ENCODE measurements at regions not wholly inside any gene's neighbourhood (a gene's known extent, or its start where the extent isn't known, plus 50 kb on each side); places are given as distances from the start of the nearest gene placed in this dataset.
"Not testable (repeated sequence)": the region's sequence is repeated elsewhere in the genome, so short reads cannot be mapped to it uniquely, and the experiment has no call there.

DNA sequence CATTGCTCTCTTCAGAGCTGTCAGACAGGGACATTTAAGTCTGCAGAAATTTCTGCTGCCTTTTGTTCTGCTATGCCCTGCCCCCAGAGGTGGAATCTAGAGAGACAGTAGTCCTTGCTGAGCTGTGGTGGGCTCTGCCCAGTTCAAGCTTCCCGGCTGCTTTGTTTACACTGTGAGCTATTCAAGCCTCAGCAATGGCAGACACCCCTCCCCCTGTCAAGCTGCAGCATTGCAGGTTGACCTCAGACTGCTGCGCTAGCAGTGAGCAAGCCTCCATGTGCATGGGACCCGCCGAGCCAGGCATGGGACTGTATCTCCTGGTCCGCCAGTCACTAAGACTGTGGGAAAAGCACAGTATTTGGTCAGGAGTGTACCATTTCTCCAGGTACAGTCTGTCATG, 53.6 kb upstream of the MAPK10 start:
- DNase-seq (ENCODE audit: low spot score) = not testable (repeated sequence)

DNA sequence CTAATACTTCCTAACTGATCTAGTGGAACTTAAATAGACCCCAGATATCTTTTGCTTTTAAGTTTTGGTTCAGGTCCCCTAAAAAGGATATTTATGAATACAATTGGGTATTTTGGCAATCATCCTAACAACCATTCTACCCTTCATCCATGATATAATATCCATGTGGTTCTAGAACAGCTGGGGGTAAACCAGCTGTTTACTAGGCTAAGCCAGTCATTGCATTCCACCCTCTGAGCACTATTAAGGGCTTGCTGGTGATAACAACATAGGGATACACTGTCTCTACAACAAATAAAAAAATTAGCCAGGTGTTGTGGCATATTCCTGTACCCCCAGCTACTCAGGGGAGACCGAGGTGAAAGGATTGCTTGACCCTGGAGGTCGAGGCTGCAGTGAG, 54.8 kb upstream of the MAPK10 start:
- DNase-seq (ENCODE audit: low spot score) = no peak

GRCh38 chr4:86416081-86416480, 56.2 kb upstream of the MAPK10 start:
- DNase-seq (ENCODE audit: low spot score) = no peak

GRCh38 chr4:86421461-86421860, 61.6 kb upstream of the MAPK10 start:
- no peak for DNase-seq (ENCODE audit: low spot score)

DNA sequence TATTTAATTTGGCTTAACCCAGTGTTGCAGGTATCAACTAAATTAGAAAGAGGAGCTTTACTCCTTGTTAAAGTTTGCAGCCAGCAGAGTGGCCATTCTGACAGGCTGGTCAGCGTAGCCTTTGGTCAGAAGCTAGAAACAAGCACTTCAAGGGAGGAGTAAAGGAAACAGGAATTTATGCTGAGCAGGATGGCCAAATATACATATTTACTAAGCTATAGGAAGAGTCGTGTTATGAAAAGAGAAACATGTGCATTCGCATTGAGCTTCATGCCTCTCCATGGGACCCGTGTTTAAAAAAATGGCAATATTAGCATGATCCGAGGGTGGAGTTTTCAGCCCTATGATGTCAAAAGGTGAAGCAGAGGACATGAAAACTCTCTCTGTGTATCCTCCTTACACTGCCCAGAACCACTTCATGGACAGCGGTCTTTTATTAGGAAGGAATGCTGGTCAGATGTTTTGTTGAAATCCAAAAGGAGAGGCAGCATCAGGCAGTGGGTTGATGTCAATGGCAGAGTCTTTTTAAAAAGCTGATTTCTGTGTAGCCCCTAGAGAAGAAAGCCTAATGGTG, 71.8 kb upstream of the MAPK10 start:
- DNase-seq (ENCODE audit: low spot score) = no peak

GRCh38 chr4:86432559-86433134, 72.8 kb upstream of the MAPK10 start:
- DNase-seq (ENCODE audit: low spot score) = no peak

GRCh38 chr4:86439293-86439692, 79.4 kb upstream of the MAPK10 start:
- no peak for DNase-seq (ENCODE audit: low spot score)

GRCh38 chr4:86441175-86441936, 81.5 kb upstream of the MAPK10 start:
- DNase-seq (ENCODE audit: low spot score) = no peak

- no peak for DNase-seq (ENCODE audit: low spot score)
These were observed 83.0 kb upstream of the MAPK10 start for GRCh38 chr4:86442881-86443280.

DNA sequence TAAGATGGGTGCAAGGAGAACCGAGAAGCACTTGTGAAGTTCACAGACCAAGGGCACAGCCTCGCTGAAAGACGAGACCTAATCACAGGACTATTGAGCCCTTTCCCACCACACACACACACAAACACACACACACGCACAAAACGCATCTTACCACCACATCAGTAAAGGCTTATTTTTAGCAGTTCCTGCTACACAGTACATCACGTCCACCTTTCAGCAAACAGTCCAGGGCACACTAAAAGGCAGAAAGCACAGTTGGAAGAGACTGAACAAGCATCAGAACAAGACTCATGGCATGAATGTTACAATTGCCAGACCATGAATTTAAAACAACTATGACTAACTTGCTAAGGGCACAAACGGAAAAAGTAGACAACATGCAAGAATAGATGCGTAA, 83.6 kb upstream of the MAPK10 start:
- no peak for DNase-seq (ENCODE audit: low spot score)

GRCh38 chr4:86446996-86447395, 87.1 kb upstream of the MAPK10 start:
- no peak for DNase-seq (ENCODE audit: low spot score)

DNA sequence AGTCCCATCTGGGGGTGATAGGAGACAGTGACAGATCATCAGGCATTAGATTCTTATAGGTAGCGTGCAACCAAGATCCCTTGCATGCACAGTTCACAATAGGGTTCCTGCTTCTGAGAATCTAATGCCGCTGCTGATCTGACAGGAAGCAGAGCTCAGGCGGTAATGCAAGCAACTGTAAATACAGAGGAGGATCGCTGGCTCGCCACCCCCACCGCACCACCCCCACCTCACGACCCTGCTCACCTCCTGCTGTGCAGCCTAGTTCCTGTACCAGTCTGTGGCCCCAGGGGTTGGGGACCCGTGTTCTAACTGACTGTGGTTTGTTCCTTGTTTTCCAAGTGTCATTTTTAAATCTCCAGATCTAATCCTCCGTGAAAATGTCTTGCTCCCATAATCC, 89.0 kb upstream of the MAPK10 start:
- DNase-seq (ENCODE audit: low spot score) = no peak

DNA sequence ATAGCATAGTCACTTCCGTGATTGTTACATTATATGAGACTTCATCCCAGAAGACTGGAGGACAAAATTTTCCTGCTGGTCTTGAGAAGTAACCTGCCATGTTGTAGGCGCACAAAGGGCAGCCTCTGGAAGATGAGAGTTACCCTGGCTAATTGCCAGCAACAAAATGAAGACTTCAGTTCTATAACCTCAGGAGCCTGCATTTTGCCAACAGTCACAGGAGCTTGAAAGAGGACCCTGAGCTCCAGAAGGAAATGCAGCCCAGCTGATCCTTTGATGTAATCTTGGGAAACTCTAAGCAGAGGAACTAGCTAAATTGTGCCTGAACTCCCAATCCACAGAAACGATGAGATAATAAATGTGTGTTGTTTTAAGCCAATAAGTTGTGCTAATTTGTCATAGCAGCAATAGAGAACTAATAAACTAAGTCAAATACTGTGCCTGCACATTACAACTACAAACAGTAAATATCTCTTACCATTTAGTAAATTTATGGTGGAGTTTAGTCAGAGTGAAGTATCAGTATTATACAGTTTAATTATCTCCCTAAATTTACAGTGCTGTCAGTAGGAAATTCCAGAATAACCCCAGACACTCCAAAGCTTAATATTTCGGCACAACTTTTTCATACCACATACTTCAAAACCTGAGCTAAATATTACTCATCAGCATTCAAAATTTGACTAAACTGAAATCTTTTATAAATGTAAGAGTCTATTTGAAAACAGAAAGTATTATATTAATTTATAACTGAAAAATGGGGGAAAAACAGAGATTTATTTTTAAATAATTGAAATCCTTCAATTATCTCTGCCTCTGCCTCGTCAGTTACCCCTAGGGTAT, 90.1 kb upstream of the MAPK10 start:
- no peak for DNase-seq (ENCODE audit: low spot score)

DNA sequence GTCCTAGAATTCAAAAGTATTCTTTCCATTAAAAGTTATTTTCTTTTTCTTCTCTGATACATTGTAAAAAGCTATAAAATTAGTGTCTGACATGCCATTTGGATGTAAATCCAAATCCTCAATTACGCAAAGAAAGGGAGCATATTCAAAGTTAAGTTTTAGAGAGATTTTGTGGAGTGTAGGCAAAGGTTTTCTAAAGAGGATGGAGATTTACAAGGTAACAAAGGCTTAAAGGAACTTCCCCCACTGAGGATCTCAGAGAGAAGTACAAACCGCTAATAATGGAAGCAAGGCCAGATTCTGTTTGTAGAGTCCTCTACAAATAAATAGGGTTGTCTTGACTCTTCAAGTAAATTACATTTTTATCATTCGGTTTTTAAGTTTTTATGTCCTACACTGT, 91.0 kb upstream of the MAPK10 start:
- no peak for DNase-seq (ENCODE audit: low spot score)

- DNase-seq (ENCODE audit: low spot score) = peak; percentile 18
These were observed 91.9 kb upstream of the MAPK10 start for GRCh38 chr4:86451560-86452330.

DNA sequence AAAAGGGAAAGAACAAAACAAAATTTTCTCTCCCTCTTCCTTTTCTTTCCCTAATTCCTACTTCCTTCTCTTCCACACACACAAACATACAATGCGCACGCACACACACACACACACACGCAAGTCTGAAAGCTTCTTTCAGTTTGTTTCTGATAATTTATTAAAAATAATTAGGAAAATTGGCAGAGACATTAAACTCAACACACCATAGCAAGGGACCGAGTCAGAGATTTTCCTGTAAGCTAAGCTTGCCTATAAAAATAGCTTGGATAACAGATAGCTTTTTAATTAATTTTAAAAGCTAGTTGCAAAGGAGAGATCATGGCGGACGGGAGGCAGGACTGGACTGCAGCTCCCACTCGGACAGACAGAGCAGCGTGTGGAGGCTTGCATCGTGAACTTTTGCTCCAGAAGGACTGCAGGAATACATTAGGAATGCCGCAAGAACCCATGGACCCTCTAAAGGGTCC, 92.6 kb upstream of the MAPK10 start:
- no peak for DNase-seq (ENCODE audit: low spot score)

GRCh38 chr4:86452924-86453531, 93.2 kb upstream of the MAPK10 start:
- DNase-seq (ENCODE audit: low spot score) = peak; percentile 27

DNA sequence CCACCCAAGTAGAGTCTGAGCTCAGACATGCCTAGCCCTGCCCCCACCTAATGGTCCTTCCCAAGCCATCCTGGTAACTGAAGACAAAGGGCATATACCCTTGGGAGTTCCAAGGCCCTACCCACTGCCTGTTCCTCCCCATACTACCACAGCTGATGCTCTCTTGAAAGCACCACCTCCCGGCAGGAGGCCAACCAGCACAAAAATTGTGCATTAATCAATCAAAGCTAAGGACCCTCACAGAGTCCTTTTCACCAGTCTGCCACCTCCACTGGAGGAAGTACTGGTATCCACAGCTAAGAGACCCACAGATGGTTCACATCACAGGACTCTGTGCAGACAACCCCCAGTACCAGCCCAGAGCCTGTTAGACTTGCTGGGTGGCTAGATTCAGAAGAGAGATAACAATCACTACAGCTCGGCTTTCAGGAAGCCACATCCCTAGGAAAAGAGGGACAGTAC, 93.8 kb upstream of the MAPK10 start:
- not testable (repeated sequence) for DNase-seq (ENCODE audit: low spot score)

GRCh38 chr4:86461849-86462248, 102.0 kb upstream of the MAPK10 start:
- DNase-seq (ENCODE audit: low spot score) = no peak

DNA sequence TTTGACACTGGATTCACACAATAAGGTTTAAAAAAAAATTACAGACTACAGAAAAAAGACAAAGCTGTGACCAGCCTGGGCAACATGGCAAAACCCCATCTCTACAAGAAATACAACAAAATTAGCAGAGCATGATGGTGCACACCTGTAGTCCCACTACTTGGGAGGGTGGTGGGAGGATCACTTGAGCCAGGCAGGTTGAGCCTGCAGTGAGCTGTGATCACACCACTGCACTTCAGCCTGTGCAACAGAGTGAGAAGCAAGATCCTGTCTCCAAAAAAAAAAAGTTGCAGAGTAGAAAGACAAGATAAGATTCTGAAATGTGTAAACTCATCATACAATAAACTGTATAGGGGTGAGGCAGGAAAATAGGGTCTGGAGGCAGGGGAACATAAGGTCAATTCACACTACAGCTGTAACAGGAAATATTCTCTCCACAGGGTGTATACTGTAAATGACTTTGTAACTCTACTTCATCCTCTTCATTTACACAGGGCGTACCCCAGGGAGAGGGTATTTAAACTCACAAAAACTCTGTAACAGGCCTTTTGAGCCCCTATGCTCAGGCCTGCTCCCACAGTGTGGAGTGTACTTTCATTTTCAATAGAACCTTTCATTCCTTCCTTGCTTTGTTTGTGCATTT, 112.6 kb upstream of the MAPK10 start:
- DNase-seq (ENCODE audit: low spot score) = no peak

DNA sequence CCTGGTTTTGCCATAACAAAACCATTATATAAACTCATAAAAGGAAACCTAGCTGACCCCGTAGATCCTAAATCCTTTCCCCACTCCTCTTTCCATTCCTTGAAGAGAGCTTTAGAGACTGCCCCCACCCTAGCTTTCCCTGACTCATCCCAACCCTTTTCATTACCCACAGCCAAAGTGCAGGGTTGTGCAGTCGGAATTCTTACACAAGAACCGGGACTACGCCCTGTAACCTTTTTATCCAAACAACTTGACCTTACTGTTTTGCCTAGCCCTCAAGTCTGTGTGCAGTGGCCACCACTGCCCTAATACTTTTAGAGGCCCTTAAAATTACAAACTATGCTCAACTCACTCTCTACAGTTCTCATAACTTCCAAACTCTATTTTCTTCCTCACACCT, 116.0 kb upstream of the PTPN13 start:
- DNase-seq (ENCODE audit: low spot score) = not testable (repeated sequence)
